Subcutaneous abdominal adipose tissue (tissue), 5 donors: ENCODE measurements at regions not wholly inside any gene's neighbourhood (a gene's known extent, or its start where the extent isn't known, plus 50 kb on each side); places are given as distances from the start of the nearest gene placed in this dataset.
"Not testable (repeated sequence)": the region's sequence is repeated elsewhere in the genome, so short reads cannot be mapped to it uniquely, and the experiment has no call there.

Experiments
- H3K27ac ChIP-seq: one replicate; pipeline ENCODE4 v1.7.0; 2013; ENCODE audit warnings: low read depth, mild to moderate bottlenecking, inconsistent platforms, low read length, moderate library complexity
- H3K27me3 ChIP-seq, 5 donors: one replicate each; pipeline ENCODE4 v1.7.0; 2013; ENCODE audit warnings: low read length in 5 of 5, inconsistent platforms in 1 of 5; ENCODE audit not compliant: control insufficient read depth in 5 of 5, insufficient read depth in 4 of 5
- H3K36me3 ChIP-seq, 5 donors: one replicate each; pipeline ENCODE4 v1.7.0; 2013; ENCODE audit warnings: low read length in 5 of 5; ENCODE audit not compliant: control insufficient read depth in 5 of 5, insufficient read depth in 5 of 5
- H3K4me1 ChIP-seq, 5 donors: one replicate each; pipeline ENCODE4 v1.7.0; 2013; ENCODE audit warnings: low read length in 5 of 5, mild to moderate bottlenecking in 3 of 5, moderate library complexity in 1 of 5; ENCODE audit not compliant: control insufficient read depth in 5 of 5, insufficient read depth in 5 of 5
- H3K4me3 ChIP-seq, 5 donors: one replicate each; pipeline ENCODE4 v1.7.0; 2013; ENCODE audit warnings: low read length in 5 of 5, low read depth in 1 of 5
- H3K9ac ChIP-seq, 5 donors: one replicate each; pipeline ENCODE4 v1.7.0; 2013; ENCODE audit warnings: low read length in 5 of 5, mild to moderate bottlenecking in 4 of 5, moderate library complexity in 3 of 5
- H3K9me3 ChIP-seq, 5 donors: one replicate each; pipeline ENCODE4 v1.7.0; 2013; ENCODE audit warnings: low read length in 5 of 5; ENCODE audit not compliant: control insufficient read depth in 5 of 5
- donor health status: healthy.
- donor health status: healthy.
- donor health status: healthy.
- donor health status: healthy.
- donor health status: healthy.

DNA sequence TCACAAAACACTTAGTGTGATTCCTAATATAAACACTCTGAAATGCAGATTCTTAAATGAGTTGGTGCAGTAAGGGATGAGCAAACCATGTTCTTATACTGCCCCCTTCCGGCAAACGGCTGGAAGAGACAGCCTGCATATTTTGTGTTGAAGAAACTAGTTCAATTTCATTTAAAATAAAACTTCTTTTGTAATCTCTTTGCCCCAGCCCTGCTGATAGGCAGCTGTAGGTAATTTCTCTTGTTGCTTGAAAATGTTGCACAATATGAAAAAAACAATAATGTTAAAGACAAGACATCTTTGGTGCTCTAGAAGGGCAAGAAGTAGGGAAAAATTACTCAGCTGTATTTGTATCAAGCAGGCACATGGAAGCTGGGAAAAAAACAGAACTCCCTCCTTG, 89.7 kb upstream of the CCNG1 start:
- no peaks in the 10 kb centered on the region for H3K36me3 ChIP-seq
- H3K27me3 ChIP-seq = no peaks in the 10 kb centered on the region
- no peaks in the 10 kb centered on the region for H3K9me3 ChIP-seq
- H3K9ac ChIP-seq = no peak overlapping the region
- H3K4me1 ChIP-seq = peaks cover 0 to 16% (median 6%) of the 10 kb centered on the region in 5 donors
- H3K27ac ChIP-seq = no peak overlapping the region
- no peak overlapping the region for H3K4me3 ChIP-seq

GRCh38 chr5:163350083-163350482, 87.3 kb upstream of the CCNG1 start:
- Histone ChIP-seq H3K36me3 (no peaks in the 10 kb centered on the region), H3K9ac (no peak overlapping the region), H3K27ac (no peak overlapping the region), H3K27me3 (no peaks in the 10 kb centered on the region), H3K4me3 (no peak overlapping the region), H3K9me3 (no peaks in the 10 kb centered on the region), H3K4me1 (peaks cover 0 to 11% (median 6%) of the 10 kb centered on the region in 5 donors)

- Histone ChIP-seq H3K36me3 (no peaks in the 10 kb centered on the region), H3K4me1 (peaks cover 0 to 8% (median 6%) of the 10 kb centered on the region in 5 donors), H3K27ac (no peak overlapping the region), H3K9me3 (no peaks in the 10 kb centered on the region), H3K4me3 (no peak overlapping the region), H3K9ac (no peak overlapping the region), H3K27me3 (no peaks in the 10 kb centered on the region)
Measured at GRCh38 chr5:163352531-163352930, 84.9 kb upstream of the CCNG1 start.

DNA sequence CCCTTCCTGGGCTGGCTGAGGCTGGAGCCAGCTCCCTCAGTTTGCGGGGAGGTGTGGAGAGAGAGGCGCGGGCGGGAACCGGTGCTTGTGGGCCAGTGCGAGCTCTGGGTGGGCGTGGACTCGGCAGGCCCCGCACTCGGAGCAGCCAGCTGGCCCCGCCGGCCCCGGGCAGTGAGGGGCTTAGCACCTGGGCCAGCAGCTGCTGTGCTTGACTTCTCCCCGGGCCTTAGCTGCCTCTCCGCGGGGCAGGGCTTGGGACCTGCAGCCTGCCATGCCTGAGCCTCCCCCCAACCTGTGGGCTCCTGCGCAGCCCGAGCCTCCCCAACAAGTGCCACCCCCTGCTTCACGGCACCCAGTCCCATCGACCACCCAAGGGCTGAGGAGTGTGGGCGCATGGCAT, 81.6 kb upstream of the CCNG1 start:
- not testable (repeated sequence) for H3K4me1 ChIP-seq, H3K9me3 ChIP-seq, H3K27ac ChIP-seq, H3K27me3 ChIP-seq, H3K36me3 ChIP-seq, H3K4me3 ChIP-seq, H3K9ac ChIP-seq

DNA sequence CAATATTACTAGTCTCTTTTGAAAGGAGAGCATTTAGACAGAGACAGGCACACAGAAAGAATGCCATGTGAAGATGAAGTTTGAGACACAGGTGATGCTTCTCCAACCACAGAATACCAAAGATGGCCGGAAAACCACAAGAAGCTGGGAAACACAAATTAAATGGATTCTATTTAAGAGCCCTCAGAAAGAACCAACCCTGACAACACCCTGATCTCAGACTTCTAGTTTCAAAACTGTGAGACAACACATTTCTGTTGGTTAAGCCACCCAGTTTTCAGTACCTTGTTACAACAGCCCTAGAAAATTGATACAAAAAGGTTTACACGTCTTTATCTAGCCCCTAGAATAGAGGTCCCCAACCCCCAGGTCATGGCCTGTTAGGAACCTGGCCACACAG, 79.8 kb upstream of the CCNG1 start:
- Histone ChIP-seq H3K36me3 (no peaks in the 10 kb centered on the region), H3K27ac (no peak overlapping the region), H3K27me3 (no peaks in the 10 kb centered on the region), H3K9ac (no peak overlapping the region), H3K9me3 (no peaks in the 10 kb centered on the region), H3K4me3 (no peak overlapping the region), H3K4me1 (no peaks in the 10 kb centered on the region)

DNA sequence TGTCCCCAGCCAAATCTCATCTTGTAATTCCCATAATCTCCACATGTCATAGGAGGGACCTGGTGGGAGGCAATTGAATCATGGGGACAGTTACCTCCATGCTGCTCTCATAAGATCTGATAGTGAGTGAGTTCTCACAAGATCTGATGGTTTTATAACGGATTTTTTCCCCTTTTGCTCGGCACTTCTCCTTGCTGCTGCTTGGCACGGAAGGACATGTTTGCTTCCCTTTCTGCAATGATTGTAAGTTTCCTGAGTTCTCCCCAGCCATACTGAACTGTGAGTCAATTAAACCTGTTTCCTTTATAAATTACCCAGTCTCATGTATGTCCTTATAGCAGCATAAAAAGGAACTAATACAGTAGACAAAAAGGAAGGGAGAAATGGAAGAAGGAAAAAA, 76.7 kb upstream of the CCNG1 start:
- no peaks in the 10 kb centered on the region for H3K27me3 ChIP-seq
- H3K9ac ChIP-seq = no peak overlapping the region
- no peak overlapping the region for H3K27ac ChIP-seq
- H3K4me3 ChIP-seq = no peak overlapping the region
- H3K9me3 ChIP-seq = peaks cover 0 to 5% (median 0%) of the 10 kb centered on the region in 5 donors
- H3K4me1 ChIP-seq = peaks cover 0 to 6% (median 0%) of the 10 kb centered on the region in 5 donors
- no peaks in the 10 kb centered on the region for H3K36me3 ChIP-seq

- Histone ChIP-seq H3K27ac (no peak overlapping the region), H3K9ac (no peak overlapping the region), H3K4me3 (no peak overlapping the region), H3K9me3 (peaks cover 0 to 5% (median 0%) of the 10 kb centered on the region in 5 donors), H3K4me1 (peaks cover 0 to 6% (median 0%) of the 10 kb centered on the region in 5 donors), H3K27me3 (no peaks in the 10 kb centered on the region), H3K36me3 (no peaks in the 10 kb centered on the region)
Measured at GRCh38 chr5:163361450-163361849, 75.9 kb upstream of the CCNG1 start.

GRCh38 chr5:163362840-163363371, 74.5 kb upstream of the CCNG1 start:
- H3K9me3 ChIP-seq = peaks cover 0 to 5% (median 0%) of the 10 kb centered on the region in 5 donors
- H3K4me3 ChIP-seq = no peak overlapping the region
- H3K4me1 ChIP-seq = peaks cover 0 to 6% (median 0%) of the 10 kb centered on the region in 5 donors
- no peaks in the 10 kb centered on the region for H3K27me3 ChIP-seq
- no peaks in the 10 kb centered on the region for H3K36me3 ChIP-seq
- H3K27ac ChIP-seq = no peak overlapping the region
- H3K9ac ChIP-seq = no peak overlapping the region

GRCh38 chr5:163363389-163363788, 74.0 kb upstream of the CCNG1 start:
- Histone ChIP-seq H3K27me3 (no peaks in the 10 kb centered on the region), H3K9ac (no peak overlapping the region), H3K9me3 (peaks cover 0 to 5% (median 0%) of the 10 kb centered on the region in 5 donors), H3K4me3 (no peak overlapping the region), H3K4me1 (peaks cover 0 to 6% (median 0%) of the 10 kb centered on the region in 5 donors), H3K27ac (no peak overlapping the region), H3K36me3 (no peaks in the 10 kb centered on the region)

DNA sequence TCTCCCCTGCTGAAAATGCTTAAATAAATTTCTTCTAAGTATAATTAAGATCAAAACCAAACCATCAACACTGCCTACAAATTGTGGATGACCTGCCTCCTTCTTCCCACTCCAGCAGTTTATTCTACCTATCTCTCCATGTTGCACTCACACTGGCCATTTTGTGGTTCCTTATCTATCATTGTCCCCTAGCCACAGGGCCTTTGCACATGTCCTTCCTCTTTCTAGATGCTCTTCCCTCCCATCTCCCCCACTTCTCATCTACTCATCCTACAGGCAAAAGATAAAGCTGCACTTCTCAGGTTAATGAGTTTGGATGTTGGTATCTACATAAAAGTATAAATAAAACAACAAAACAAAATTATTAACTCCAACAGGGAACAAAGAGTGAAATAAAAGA, 70.6 kb upstream of the CCNG1 start:
- Histone ChIP-seq H3K27ac (no peak overlapping the region), H3K9ac (no peak overlapping the region), H3K4me3 (no peak overlapping the region), H3K9me3 (peaks cover 0 to 7% (median 0%) of the 10 kb centered on the region in 5 donors), H3K27me3 (no peaks in the 10 kb centered on the region), H3K4me1 (peaks cover 0 to 6% (median 0%) of the 10 kb centered on the region in 5 donors), H3K36me3 (no peaks in the 10 kb centered on the region)
